GM23248 (cell line): ENCODE measurements at regions not wholly inside any gene's neighbourhood (a gene's known extent, or its start where the extent isn't known, plus 50 kb on each side); places are given as distances from the start of the nearest gene placed in this dataset.

Experiments used
- EZH2 ChIP-seq: fragments of 200-600 bp; sonication (generic); IDR thresholded peaks from 2 replicates; pipeline ENCODE4 v1.6.1; 2018; ENCODE audit warnings: antibody characterized with exemption, mild to moderate bottlenecking; ENCODE audit not compliant: insufficient read depth, poor library complexity, severe bottlenecking
- EZH2phosphoT487 ChIP-seq: fragments of 200-600 bp; sonication (generic); IDR thresholded peaks from 2 replicates; pipeline ENCODE4 v1.6.1; 2018; ENCODE audit warnings: antibody characterized with exemption, moderate library complexity, mild to moderate bottlenecking, low read depth; ENCODE audit not compliant: insufficient read depth

- TF ChIP-seq EZH2 (no peak), EZH2phosphoT487 (no peak)
These were observed 345.8 kb upstream of the CHRM3 start for GRCh38 chr1:239040523-239040922.
